ENCODE measurements at regions not wholly inside any gene's neighbourhood (a gene's known extent, or its start where the extent isn't known, plus 50 kb on each side); places are given as distances from the start of the nearest gene placed in this dataset.
"Not testable (repeated sequence)": the region's sequence is repeated elsewhere in the genome, so short reads cannot be mapped to it uniquely, and the experiment has no call there.

DNA sequence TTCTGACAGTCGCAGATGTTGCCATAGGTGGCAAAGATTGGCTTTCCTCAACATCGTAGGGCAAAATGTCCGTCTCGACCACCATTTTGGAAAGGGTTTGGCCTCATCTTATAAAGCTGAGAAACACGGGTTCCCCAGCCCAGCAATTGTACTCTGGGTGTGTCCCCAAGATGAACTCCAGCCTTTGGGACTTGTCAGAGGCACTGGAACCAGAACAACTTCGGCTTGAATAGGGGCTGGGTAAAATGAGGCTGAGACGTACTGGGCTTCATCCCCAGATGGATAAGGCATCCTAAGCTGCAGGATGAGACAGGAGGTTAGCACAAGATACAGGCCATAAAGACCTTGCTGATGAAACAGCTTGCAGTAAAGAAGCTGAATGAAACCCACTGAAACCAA is 151.9 kb downstream of the CRLF2 start:
- peak; percentile 33 for DNase-seq (ENCODE audit: low spot score)

- peak; percentile 71 for DNase-seq (ENCODE audit: low spot score)
These were observed 152.6 kb downstream of the CRLF2 start for GRCh38 chrX:1059576-1060561.

DNA sequence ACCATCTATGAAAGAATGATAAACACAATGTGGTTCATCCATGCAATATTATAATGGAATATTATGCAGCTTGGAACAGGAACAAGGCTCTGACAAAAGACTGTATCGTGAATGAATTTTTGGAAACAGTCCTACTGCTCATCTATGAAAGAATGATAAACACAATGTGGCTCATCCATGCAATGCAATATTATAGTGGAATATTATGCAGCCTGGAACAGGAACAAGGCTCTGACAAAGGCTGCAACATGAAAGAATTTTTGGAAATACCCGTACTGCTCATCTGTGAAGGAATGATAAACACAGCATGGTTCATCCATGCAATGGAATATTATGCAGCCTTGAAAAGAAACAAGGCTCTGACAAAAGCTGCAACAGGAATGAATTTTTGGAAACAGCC is 158.8 kb downstream of the CRLF2 start:
- not testable (repeated sequence) for DNase-seq (ENCODE audit: low spot score)

DNA sequence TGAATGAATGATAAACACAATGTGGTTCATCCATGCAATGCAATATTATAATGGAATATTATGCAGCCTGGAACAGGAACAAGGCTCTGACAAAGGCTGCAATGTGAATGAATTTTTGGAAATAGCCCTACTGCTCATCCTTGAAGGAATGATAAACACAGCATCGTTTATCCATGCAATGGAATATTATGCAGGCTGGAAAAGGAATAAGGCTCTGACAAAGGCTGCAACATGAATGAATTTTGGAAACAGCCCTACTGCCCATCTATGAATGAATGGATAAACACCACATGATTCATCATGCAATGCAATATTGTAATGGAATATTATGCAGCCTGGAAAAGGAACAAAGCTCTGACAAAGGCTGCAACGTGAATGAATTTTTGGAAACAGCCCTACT is 159.4 kb downstream of the CRLF2 start:
- no peak for DNase-seq (ENCODE audit: low spot score)

DNA sequence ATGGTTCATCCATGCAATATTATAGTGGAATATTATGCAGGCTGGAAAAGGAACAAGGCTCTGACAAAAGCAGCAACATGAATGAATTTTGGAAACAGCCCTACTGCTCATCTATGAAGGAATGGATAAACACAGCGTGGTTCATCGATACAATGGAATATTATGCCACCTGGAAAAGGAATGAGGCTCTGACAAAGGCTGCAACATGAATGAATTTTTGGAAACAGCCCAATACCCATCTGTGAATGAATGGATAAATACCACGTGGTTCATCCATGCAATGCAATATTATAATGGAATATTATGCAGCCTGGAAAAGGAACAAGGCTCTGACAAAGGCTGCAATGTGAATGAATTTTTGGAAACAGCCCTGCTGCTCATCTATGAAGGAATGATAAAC is 160.4 kb downstream of the CRLF2 start:
- DNase-seq (ENCODE audit: low spot score), result no peak

GRCh38 chrX:1051421-1051820 is 161.0 kb downstream of the CRLF2 start:
- no peak for DNase-seq (ENCODE audit: low spot score)

- DNase-seq (ENCODE audit: low spot score), result peak; percentile 37
These were observed 166.7 kb downstream of the CRLF2 start for GRCh38 chrX:1045680-1046314.

GRCh38 chrX:1041091-1041490 is 171.4 kb downstream of the CRLF2 start:
- peak; percentile 53 for DNase-seq (ENCODE audit: low spot score)

DNA sequence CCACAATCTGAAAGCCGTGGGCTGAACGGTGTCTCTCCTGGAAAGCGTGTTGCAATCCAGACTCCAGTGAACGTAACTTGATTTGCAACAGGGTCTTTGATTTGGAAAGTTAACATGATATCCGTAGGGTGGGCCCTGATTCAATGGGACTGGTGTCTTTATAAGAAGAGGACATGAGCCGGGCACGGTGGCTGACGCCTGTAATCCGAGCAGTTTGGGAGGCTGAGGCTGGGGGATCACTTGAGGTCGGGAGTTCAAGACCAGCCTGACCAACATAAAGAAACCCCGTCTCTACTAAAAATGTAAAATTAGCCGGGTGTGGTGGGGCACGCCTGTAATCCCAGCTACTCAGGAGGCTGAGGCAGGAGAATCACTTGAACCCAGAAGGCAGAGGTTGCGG is 176.5 kb downstream of the CRLF2 start:
- DNase-seq (ENCODE audit: low spot score), result peak; percentile 82

GRCh38 chrX:1035206-1035605 is 177.2 kb downstream of the CRLF2 start:
- DNase-seq (ENCODE audit: low spot score), result no peak

DNA sequence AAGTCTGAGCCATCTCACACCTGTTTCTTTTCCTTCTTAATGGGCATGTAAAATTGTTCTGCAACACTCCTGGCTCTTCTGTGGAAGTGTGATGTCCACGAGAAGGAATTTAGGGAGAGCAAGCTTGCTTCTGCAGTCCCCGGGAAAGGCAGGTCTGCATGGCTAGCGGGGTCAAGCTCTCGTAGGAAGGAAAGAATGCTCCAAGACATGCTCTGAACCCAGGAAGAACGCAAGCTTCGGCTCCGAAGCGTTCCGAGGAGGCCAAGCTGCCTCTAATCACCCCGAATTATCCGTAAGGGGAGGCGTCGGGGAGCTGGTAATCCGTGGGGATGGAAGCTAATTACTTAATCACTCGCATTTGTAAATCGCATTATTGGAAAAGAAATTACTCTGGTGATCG is 177.7 kb downstream of the CRLF2 start:
- peak; percentile 60 for DNase-seq (ENCODE audit: low spot score)

DNA sequence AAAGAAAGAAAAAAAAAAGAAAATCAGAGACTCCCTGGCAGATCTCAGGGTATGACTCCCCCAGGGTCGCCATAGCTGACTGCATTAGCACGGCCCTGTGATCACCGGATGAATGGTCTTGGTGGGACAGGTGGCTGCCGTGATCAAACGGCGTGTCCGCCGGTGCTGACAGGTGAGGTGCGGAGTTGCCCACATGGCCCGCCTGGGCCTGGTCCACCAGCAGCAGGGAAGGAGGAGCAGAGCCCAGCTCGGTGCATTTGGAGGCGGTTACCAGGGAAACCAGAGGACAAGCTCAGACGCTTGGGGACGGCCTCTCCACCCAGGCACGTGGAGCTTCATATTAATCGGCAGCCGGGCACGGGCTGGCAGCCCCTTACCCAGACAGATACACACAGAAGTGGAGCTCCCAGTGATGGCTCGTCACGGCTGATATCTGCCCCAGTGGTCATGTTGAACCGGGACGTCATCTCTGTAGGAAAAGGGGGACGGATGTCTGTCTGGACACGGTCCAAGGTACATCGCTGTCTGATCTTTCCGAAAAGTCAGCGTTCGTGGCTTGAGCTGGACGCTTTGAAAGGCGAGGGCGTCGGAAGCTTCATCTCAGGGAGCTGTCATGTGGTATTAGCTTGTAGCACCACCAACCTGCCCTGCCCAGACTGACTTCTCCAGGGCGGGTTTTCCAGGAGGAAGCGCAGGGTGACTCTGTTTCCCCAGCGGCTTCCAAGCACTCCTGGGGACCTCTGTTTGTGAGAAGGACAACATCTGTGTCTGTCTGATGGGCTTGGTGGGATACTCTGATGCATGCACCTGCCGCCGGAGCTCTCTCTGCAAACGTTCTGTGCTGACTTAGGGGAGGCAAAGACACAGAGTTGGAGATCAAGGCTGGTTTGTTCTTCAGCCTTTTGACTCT is 180.7 kb downstream of the CRLF2 start:
- peak; percentile 75 for DNase-seq (ENCODE audit: low spot score)

- DNase-seq (ENCODE audit: low spot score), result no peak
These were observed 183.0 kb downstream of the CRLF2 start for GRCh38 chrX:1029494-1029893.

DNA sequence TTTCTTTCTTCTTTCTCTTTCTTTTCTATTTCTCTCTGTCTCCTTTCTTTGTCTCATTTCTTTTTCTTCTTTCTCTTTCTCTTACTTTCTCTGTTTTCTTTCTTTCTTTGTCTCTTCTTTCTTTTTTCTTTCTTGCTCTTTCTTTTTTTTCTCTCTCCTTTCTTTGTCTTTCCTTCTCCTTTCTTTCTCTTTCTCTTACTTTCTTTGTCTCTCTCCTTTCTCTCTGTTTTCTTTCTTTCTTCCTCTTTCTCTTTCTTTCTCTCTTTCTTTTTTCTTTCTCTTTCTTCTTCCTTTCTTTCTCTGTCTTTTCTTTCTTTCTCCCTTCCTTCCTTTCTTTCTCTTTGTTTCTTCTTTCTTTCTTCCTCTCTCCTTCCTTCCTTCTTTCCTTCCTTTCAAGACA is 184.8 kb downstream of the CRLF2 start:
- DNase-seq (ENCODE audit: low spot score), result no peak

GRCh38 chrX:1027133-1027532 is 185.3 kb downstream of the CRLF2 start:
- no peak for DNase-seq (ENCODE audit: low spot score)

- DNase-seq (ENCODE audit: low spot score), result no peak
These were observed 186.0 kb downstream of the CRLF2 start for GRCh38 chrX:1026263-1027015.

GRCh38 chrX:1025413-1025812 is 187.0 kb downstream of the CRLF2 start:
- no peak for DNase-seq (ENCODE audit: low spot score)

DNA sequence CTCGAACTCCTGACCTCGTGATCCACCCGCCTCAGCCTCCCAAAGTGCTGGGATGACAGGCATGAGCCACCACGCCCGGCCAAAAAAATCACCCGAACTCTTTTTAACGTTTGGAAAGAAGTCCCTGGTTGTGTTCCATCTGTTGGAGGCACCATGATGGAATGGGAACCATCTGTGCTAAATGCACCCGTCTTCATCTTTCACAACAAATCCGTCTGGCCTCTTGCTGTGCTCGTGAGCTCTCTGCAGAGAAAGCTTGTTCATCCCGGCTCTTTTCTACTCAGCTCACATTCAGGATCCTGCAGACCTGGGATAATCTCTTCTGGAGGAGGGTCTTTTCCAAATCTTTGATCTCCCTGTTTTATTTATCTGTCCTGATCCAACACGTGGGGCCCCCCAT is 188.8 kb downstream of the CRLF2 start:
- DNase-seq (ENCODE audit: low spot score), result no peak

GRCh38 chrX:1021314-1021993 is 191.0 kb downstream of the CRLF2 start:
- DNase-seq (ENCODE audit: low spot score), result not testable (repeated sequence)

DNA sequence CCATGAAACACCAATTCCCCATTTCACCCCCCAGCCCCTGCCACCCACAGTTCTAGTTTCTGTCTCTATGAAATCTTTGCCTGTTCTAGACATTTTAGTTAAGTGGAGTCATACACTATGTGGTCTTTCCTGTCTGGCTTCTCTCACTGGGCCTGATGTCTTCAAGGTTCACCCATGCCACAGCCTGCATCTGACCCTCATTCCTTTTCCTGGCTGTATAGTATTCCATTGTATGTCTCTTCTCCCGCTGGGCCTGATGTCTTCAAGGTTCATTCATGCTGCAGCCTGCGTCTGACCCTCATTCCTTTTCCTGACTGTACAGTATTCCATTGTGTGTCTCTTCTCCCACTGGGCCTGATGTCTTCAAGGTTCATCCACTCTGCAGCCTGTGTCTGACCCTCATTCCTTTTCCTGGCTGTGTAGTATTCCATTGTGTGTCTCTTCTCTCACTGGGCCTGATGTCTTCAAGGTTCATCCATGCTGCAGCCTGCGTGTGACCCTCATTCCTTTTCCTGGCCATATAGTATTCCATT is 191.7 kb downstream of the CRLF2 start:
- no peak for DNase-seq (ENCODE audit: low spot score)

Data from mesenteric fat pad (tissue), 1 donor.